ENCODE measurements at regions not wholly inside any gene's neighbourhood (a gene's known extent, or its start where the extent isn't known, plus 50 kb on each side); places are given as distances from the start of the nearest gene placed in this dataset.

DNA sequence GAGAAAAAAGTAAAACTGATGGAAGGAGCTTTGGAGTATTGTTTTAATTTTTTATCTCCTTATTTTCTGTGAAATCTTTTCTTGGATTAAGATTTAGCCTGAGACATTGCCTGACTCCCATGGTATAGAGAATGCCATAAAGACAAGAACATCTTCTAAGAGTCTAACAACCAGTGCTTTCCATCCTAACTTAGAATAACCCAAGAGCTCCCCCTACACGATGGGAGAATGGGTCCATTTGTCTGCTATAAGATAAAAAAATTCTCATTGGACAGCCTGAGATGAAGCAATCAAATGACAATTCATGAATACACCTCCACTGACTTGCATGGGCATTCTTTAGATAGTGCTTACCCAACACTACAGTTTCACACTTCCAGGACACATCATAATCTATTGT is 478.1 kb downstream of the TTLL7 start:
- intact Hi-C loops (cut with micrococcal nuclease), result no loop called here
- no peak for DNase-seq (ENCODE audit: low spot score)
- H3K27me3 Mint-ChIP-seq (ENCODE audit: low read depth), result no peaks in the 10 kb centered on the region
- H3K4me3 Mint-ChIP-seq (ENCODE audit: low read depth), result no peak overlapping the region
- H3K36me3 Mint-ChIP-seq (ENCODE audit: low read depth), result peaks cover 2% of the 10 kb centered on the region
- no peak overlapping the region for H3K27ac Mint-ChIP-seq
- peaks cover 4% of the 10 kb centered on the region for H3K9me3 Mint-ChIP-seq
- peaks cover 5% of the 10 kb centered on the region for H3K4me1 Mint-ChIP-seq (ENCODE audit: low read depth)

DNA sequence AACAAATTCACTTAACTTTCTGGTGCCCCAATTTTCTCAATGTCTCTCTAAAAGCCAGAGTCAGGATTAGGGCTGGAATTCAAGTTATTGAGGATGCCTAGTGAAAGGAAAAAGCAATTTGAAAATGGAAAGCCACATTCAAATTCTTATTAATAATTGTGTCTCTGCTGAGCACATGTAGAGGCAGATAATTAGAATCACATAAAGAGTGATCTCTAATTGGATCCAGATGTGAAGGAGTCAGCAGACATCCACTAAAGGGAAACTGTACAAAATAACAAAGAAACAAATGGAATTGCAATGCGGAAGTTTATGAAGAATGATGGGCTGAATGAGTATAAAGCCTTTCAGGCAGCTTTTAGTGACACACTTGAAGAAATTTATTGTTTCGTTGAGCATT is 482.6 kb downstream of the TTLL7 start:
- H3K36me3 Mint-ChIP-seq (ENCODE audit: low read depth), result peaks cover 7% of the 10 kb centered on the region
- H3K4me3 Mint-ChIP-seq (ENCODE audit: low read depth), result no peak overlapping the region
- H3K27ac Mint-ChIP-seq, result no peak overlapping the region
- H3K9me3 Mint-ChIP-seq, result peaks cover 21% of the 10 kb centered on the region
- peaks cover 17% of the 10 kb centered on the region for H3K4me1 Mint-ChIP-seq (ENCODE audit: low read depth)
- intact Hi-C loops (cut with micrococcal nuclease), result loop anchor here (1.0 kb wide), 1 partner anchor 8 kb away; no protein-coding TSS in a partner anchor
- no peak for DNase-seq (ENCODE audit: low spot score)
- no peaks in the 10 kb centered on the region for H3K27me3 Mint-ChIP-seq (ENCODE audit: low read depth)

DNA sequence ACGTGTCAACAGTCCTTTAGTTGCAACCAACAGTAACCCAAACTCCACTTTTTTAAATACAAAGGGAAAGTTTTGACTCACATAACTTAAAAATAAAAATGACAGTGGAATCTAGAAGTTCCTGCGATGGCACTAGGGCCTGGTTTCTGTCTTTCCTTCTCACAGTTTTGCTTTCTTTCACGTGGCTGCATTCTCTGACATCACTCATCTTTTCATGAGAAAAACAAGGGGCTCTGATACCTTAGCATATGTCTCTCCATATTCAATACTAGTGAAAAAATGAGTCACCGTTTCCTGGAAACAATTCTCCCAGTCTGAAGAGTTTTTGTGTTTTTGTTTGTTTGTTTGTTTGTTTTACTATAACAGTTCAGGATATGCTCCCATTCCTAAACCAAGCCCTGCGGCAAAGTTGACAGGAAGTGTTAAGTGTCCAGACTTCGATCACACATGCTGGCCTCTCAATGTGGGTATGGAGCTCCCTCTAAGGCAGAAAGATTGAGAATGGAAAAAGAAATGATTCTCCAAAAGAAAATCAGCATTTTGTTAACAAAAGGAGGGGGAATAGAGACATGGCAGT is 483.3 kb downstream of the TTLL7 start:
- peak overlapping the region; percentile 7 for H3K4me3 Mint-ChIP-seq (ENCODE audit: low read depth)
- no peaks in the 10 kb centered on the region for H3K27me3 Mint-ChIP-seq (ENCODE audit: low read depth)
- peaks cover 21% of the 10 kb centered on the region for H3K9me3 Mint-ChIP-seq
- DNase-seq (ENCODE audit: low spot score), result no peak
- H3K27ac Mint-ChIP-seq, result peak overlapping the region; percentile 61
- peaks cover 15% of the 10 kb centered on the region for H3K4me1 Mint-ChIP-seq (ENCODE audit: low read depth)
- peaks cover 7% of the 10 kb centered on the region for H3K36me3 Mint-ChIP-seq (ENCODE audit: low read depth)
- intact Hi-C loops (cut with micrococcal nuclease), result loop anchor here (1.0 to 2.0 kb wide), 2 partner anchors 7 to 15 kb away; no protein-coding TSS in a partner anchor

DNA sequence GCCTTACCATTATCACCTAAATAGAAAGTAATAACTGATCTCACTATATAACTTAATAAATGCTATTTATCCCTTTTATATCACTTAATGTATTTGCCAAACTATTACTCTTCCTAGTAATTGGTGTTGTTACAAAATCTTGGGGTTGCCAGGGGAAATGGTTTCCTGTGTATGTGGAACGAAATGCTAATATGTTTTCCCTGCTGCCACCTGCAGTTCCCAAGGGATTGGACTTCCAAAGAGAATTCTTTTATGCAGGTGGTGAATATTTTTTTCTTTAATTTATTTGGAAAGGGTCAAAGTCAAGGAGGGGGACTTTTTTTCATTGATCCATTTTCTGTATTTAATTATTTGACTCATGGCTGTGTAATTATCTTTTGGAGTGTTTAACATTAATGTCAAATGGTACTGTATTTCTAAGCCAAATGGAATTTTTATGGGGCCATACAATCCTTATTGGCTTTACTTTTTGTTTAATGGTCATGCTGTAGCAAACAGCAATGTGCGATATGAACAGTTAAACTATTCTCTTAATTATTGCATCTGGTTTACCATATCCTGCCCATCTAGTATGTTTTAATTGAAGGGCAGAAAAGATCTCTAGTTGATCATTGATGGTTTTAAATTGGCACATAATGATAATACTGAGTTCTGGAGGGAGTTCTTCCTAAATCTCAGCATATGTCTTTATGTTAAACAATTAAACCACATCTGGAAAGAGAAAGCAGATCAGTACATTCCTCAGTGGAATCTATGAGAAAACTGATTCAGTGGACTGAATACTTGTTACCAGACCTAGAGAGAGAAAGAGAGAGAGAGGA is 486.3 kb downstream of the TTLL7 start:
- peaks cover 7% of the 10 kb centered on the region for H3K36me3 Mint-ChIP-seq (ENCODE audit: low read depth)
- intact Hi-C loops (cut with micrococcal nuclease), result no loop called here
- H3K27me3 Mint-ChIP-seq (ENCODE audit: low read depth), result no peaks in the 10 kb centered on the region
- no peak overlapping the region for H3K27ac Mint-ChIP-seq
- no peak for DNase-seq (ENCODE audit: low spot score)
- H3K4me1 Mint-ChIP-seq (ENCODE audit: low read depth), result peaks cover 41% of the 10 kb centered on the region
- H3K4me3 Mint-ChIP-seq (ENCODE audit: low read depth), result no peak overlapping the region
- peaks cover 21% of the 10 kb centered on the region for H3K9me3 Mint-ChIP-seq

DNA sequence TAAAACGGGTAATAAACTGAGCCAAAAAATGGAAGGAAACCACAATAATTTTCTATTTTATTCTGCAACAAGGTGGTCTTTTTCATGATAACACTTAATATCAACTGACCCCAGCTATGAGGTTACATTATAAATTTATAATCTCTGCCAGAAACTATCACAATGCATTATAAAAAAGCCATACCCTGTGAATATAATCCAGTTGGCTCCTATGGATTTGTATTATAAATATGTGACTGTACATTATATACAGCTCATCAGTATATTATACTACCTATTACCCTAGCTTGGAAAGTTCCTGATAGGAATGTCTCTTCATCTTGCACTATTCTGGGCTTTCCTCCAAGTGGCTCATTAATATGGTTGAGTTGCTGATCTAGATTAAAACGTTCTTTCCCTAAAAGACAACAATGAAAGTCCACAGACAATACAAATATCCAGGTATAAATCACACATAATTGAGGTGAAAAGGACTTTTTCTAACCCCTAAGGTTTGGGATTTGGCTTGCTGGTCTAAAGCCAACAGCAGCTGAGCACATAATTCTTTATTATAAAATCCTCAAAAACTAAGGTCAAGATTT is 487.7 kb downstream of the TTLL7 start:
- intact Hi-C loops (cut with micrococcal nuclease), result no loop called here
- H3K27me3 Mint-ChIP-seq (ENCODE audit: low read depth), result no peaks in the 10 kb centered on the region
- no peak overlapping the region for H3K4me3 Mint-ChIP-seq (ENCODE audit: low read depth)
- peaks cover 7% of the 10 kb centered on the region for H3K36me3 Mint-ChIP-seq (ENCODE audit: low read depth)
- peaks cover 46% of the 10 kb centered on the region for H3K4me1 Mint-ChIP-seq (ENCODE audit: low read depth)
- no peak overlapping the region for H3K27ac Mint-ChIP-seq
- peaks cover 21% of the 10 kb centered on the region for H3K9me3 Mint-ChIP-seq
- DNase-seq (ENCODE audit: low spot score), result no peak

DNA sequence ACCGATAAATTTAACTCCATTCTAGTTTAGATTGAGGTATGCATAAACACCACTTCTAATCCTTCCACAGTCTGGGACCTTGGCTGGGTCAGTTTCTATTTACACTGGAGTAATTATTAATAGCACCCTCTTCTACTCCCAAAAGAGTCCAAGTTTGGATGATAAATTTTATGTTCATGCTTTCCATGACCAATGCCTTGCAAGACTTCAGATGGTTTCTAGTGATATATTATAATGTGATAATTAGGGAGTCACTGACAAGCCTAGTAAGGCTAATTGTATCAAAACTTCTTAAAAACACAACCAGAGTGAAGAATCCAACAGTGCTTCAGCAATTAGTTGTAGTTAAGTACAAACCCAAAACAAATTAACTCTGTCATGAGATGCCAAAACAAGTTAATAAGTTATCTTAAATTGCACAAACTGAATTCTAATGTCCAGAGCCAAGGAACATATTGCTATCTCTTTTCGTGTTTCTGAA is 489.6 kb downstream of the TTLL7 start:
- Mint-ChIP-seq H3K27ac (no peak overlapping the region), H3K36me3 (ENCODE audit: low read depth) (peaks cover 4% of the 10 kb centered on the region), H3K27me3 (ENCODE audit: low read depth) (no peaks in the 10 kb centered on the region), H3K9me3 (peaks cover 21% of the 10 kb centered on the region), H3K4me3 (ENCODE audit: low read depth) (no peak overlapping the region), H3K4me1 (ENCODE audit: low read depth) (peaks cover 39% of the 10 kb centered on the region)
- intact Hi-C loops (cut with micrococcal nuclease), result loop anchor here (2.0 kb wide), 1 partner anchor 19 kb away; no protein-coding TSS in a partner anchor
- DNase-seq (ENCODE audit: low spot score), result no peak

DNA sequence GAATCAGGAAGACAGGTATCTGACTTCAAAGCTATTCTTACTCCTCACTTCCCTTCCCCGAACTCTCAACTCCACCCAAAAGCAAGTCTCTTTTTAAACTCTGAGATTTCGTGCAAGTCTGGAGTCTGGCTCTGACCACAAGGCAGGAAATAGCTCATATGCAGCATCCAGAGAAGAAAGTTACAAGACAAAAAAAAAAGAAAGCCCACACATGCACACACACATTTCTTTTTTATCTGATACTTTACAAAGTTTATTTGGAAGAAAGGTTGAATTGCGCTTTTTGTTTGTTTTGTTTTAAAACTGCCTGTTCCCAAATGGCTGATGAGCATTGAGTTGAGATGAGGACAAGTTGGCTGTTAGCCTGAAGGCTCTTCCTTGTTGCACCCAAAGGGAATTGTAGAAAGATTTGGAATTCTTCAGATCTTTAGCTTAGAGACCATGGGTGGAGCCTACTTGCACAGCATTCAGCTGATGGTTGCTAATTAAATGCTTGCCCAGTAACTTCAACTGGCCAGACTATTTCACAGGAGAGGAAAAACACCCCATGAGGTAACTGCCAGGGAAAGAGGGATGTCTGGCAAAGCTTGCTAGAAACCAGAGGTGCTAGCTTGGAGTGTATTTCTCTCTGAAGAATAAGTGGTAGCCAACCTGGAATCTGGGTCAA is 490.3 kb downstream of the TTLL7 start:
- peaks cover 39% of the 10 kb centered on the region for H3K4me1 Mint-ChIP-seq (ENCODE audit: low read depth)
- peak; percentile 61 for DNase-seq (ENCODE audit: low spot score)
- peaks cover 10% of the 10 kb centered on the region for H3K36me3 Mint-ChIP-seq (ENCODE audit: low read depth)
- H3K27ac Mint-ChIP-seq, result peak overlapping the region; percentile 89
- no peaks in the 10 kb centered on the region for H3K27me3 Mint-ChIP-seq (ENCODE audit: low read depth)
- intact Hi-C loops (cut with micrococcal nuclease), result loop anchor here (1.0 to 2.0 kb wide), 3 partner anchors 8 to 18 kb away; no protein-coding TSS in a partner anchor
- H3K4me3 Mint-ChIP-seq (ENCODE audit: low read depth), result peak overlapping the region; percentile 55
- peaks cover 26% of the 10 kb centered on the region for H3K9me3 Mint-ChIP-seq

DNA sequence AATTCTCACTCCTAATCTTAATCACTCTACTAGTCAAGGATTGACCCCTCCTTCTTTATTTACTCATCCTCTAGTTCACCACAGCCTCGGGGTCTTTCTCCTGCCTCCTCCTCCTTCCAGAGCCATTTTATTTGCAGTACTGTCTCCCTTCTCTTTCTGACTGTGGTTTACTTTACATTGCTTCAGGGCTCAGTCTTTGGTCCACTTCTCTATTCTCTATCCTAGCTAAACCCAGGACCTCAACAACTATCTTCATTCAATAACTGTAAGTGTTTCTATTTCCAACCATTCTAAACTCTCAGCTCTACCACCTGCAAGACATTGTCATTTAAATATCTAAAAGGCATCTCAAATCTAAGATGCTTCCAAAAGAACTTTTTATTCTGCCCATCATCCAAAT is 493.8 kb downstream of the TTLL7 start:
- H3K4me3 Mint-ChIP-seq (ENCODE audit: low read depth), result no peak overlapping the region
- H3K27me3 Mint-ChIP-seq (ENCODE audit: low read depth), result no peaks in the 10 kb centered on the region
- no peak overlapping the region for H3K27ac Mint-ChIP-seq
- peaks cover 22% of the 10 kb centered on the region for H3K36me3 Mint-ChIP-seq (ENCODE audit: low read depth)
- DNase-seq (ENCODE audit: low spot score), result no peak
- intact Hi-C loops (cut with micrococcal nuclease), result no loop called here
- H3K9me3 Mint-ChIP-seq, result peaks cover 20% of the 10 kb centered on the region
- peaks cover 56% of the 10 kb centered on the region for H3K4me1 Mint-ChIP-seq (ENCODE audit: low read depth)

DNA sequence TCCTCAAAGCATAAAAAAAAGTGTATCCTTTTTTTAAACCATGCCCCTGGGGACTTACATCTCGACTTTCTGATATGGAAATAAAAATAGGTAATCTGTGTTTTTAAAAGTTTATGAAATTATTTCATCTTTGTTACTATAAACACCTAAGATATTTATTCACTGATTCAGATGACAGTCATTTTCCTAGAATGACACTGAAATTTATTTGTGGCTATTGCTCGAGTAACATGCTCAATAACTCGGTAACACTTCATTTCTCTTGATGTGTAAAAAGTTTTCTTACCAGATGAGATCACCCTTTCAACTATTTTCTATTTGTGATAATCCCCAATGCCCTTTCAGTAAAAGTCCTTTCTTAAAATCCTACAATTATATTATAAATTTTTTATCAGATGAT is 495.8 kb downstream of the TTLL7 start:
- H3K36me3 Mint-ChIP-seq (ENCODE audit: low read depth), result peaks cover 22% of the 10 kb centered on the region
- DNase-seq (ENCODE audit: low spot score), result no peak
- peaks cover 29% of the 10 kb centered on the region for H3K9me3 Mint-ChIP-seq
- H3K27ac Mint-ChIP-seq, result no peak overlapping the region
- no peak overlapping the region for H3K4me3 Mint-ChIP-seq (ENCODE audit: low read depth)
- intact Hi-C loops (cut with micrococcal nuclease), result no loop called here
- H3K27me3 Mint-ChIP-seq (ENCODE audit: low read depth), result no peaks in the 10 kb centered on the region
- H3K4me1 Mint-ChIP-seq (ENCODE audit: low read depth), result peaks cover 50% of the 10 kb centered on the region

DNA sequence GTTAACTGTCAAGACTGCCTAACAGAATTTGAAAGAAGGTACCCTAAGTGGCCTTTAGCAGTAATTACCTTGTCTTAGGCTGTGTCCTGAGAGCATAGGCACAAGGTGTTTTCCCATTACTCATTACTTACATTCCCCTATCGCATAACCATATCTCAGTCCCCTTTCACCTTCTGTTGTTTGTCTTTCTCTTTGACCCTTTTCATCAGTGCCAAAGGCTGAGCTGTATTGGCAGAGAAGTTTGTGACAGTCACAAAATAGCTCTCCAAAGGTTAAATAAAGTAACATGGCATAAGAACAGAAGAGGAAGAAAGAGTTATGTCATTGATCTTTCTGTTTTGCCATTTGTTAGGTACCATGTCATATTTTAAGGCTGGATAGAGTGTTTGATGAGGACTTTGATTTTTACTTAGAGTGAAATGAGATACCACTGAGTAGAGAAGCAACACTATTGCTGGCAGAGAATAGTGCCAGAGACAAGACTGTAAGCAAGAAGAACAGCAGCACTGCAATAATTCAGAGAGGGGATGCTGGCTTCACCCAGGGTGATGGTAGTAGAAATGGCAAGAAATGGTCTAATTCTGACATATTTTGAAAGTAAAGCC is 497.8 kb downstream of the TTLL7 start:
- Mint-ChIP-seq H3K4me1 (ENCODE audit: low read depth) (peaks cover 40% of the 10 kb centered on the region), H3K27ac (peak overlapping the region; percentile 44), H3K36me3 (ENCODE audit: low read depth) (peaks cover 22% of the 10 kb centered on the region), H3K27me3 (ENCODE audit: low read depth) (no peaks in the 10 kb centered on the region), H3K4me3 (ENCODE audit: low read depth) (peak overlapping the region; percentile 2), H3K9me3 (peaks cover 29% of the 10 kb centered on the region)
- intact Hi-C loops (cut with micrococcal nuclease), result loop anchor here (1.0 to 2.0 kb wide), 2 partner anchors 7 to 14 kb away; no protein-coding TSS in a partner anchor
- no peak for DNase-seq (ENCODE audit: low spot score)

DNA sequence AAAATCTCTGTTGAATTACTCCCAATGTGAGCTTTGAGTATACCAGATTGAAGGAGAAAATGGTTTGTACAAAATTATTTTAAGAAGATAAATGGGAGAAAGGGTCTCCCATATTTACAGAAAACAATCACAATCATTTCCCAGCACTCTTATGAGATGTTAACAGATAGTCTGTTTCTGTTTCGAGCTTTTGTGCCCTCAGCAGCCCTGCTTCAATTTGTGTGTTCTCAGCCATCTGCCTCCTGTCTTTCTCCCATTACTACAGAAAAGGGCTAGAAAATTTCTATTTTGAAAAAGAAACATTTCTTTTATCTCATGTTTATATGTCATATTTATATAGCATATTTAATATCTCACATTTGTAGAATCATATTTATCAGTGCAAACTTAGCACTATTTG is 498.4 kb downstream of the TTLL7 start:
- DNase-seq (ENCODE audit: low spot score), result no peak
- Mint-ChIP-seq H3K36me3 (ENCODE audit: low read depth) (peaks cover 22% of the 10 kb centered on the region), H3K4me1 (ENCODE audit: low read depth) (peaks cover 38% of the 10 kb centered on the region), H3K27ac (no peak overlapping the region), H3K27me3 (ENCODE audit: low read depth) (no peaks in the 10 kb centered on the region), H3K4me3 (ENCODE audit: low read depth) (no peak overlapping the region), H3K9me3 (peaks cover 25% of the 10 kb centered on the region)
- intact Hi-C loops (cut with micrococcal nuclease), result loop anchor here (1.0 to 2.0 kb wide), 2 partner anchors 8 to 14 kb away; no protein-coding TSS in a partner anchor

DNA sequence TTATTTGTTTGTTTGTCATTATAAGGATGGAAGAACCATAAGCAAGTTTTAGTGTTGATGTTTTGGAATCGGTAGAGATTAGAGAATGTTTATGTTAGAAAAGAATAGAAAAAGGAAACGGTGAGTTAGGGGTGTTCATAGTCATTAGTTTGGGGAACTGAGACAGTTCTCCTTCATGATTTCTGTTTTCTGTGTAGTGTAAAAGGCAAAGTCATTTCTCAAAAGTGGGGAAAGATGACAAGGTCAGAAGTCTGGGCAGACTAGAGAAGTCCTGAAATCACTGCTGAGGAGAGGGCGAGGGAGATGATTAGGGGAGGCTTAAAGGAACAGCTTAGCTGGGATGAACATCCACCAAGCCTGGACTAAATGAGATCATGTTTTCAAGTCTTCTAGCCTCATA is 498.9 kb downstream of the TTLL7 start:
- Mint-ChIP-seq H3K27ac (peak overlapping the region; percentile 6), H3K27me3 (ENCODE audit: low read depth) (no peaks in the 10 kb centered on the region), H3K4me3 (ENCODE audit: low read depth) (no peak overlapping the region), H3K4me1 (ENCODE audit: low read depth) (peaks cover 35% of the 10 kb centered on the region), H3K9me3 (peaks cover 20% of the 10 kb centered on the region), H3K36me3 (ENCODE audit: low read depth) (peaks cover 20% of the 10 kb centered on the region)
- no peak for DNase-seq (ENCODE audit: low spot score)
- intact Hi-C loops (cut with micrococcal nuclease), result loop anchor here (1.0 to 2.0 kb wide), 2 partner anchors 8 to 15 kb away; no protein-coding TSS in a partner anchor

Measured in activated T-helper 2 cell treated with anti-CD3 and anti-CD28 coated beads, Interferon-gamma antibody, Interleukin-2, Interleukin-4, amounts not matched to agents 10 μg/mL and 5 μg/mL and 100 μg/mL, durations not matched to agents 14 hours and 24 hours and 36 hours (primary cell).